ENCODE measurements at regions not wholly inside any gene's neighbourhood (a gene's known extent, or its start where the extent isn't known, plus 50 kb on each side); places are given as distances from the start of the nearest gene placed in this dataset.

GRCh38 chr4:79661196-79661595 lies 253.2 kb upstream of the GK2 start:
- TF ChIP-seq CTCF (IDR thresholded peaks at IDR 0.05; ENCODE audit: borderline replicate concordance, extremely low read depth, low read length, poor library complexity, severe bottlenecking) (no peak), EZH2 (IDR thresholded peaks at IDR 0.05; ENCODE audit: borderline replicate concordance, low read depth, low read length, severe bottlenecking) (no peak)
